CD4-positive, alpha-beta T cell treated with Interleukin-4 for 1 hour (primary cell): ENCODE measurements at regions not wholly inside any gene's neighbourhood (a gene's known extent, or its start where the extent isn't known, plus 50 kb on each side); places are given as distances from the start of the nearest gene placed in this dataset.
"Not testable (repeated sequence)": the region's sequence is repeated elsewhere in the genome, so short reads cannot be mapped to it uniquely, and the experiment has no call there.

ENCODE experiments used
- DNase-seq, 2 donors: peaks; one replicate each; pipeline ENCODE4 v3.0.0-alpha.2; 2020 to 2022

DNA sequence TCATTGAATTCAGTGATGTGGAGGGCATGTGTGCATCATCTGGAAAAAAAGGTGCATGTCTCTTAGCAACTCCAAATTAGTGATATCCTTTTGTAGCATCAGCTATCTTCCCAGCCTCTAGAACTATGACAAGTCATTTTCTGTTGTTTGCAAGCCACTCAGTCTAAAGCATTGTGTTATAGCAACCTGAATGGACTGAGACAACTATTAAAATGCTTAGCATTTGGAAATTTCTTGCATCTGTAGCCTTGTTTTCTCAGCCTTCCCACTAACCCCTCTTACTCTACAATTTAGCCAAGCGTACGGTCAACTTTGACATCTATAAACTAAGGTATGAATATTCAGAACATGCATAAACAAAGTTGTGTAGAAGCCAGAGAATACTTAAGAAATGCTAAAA is 777.1 kb upstream of the CDH18 start:
- DNase-seq, result not testable (repeated sequence)

GRCh38 chr5:20759459-20759858 is 771.5 kb upstream of the CDH18 start:
- DNase-seq, result not testable (repeated sequence)

- not testable (repeated sequence) for DNase-seq
Measured at GRCh38 chr5:20752179-20752578, 764.2 kb upstream of the CDH18 start.

DNA sequence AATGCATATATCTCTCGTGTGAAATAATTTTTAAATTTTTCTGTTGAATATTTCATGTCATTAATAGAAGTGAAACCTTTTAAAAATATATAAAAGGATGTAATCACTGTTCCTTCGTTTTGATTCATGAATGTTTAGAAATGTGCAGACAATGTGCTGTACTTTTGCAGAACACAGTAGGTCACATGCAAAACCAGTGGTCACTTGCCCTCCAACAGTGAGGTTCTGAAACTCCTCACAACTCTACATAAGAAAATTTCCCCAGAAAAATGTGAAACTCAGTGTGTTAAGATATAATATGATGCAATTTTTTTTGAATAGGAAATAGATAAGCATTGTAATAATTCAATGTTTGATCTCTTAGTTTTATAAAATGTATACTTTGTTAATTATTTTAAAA is 747.7 kb upstream of the CDH18 start:
- DNase-seq, result not testable (repeated sequence)

GRCh38 chr5:20732223-20732622 is 744.2 kb upstream of the CDH18 start:
- not testable (repeated sequence) for DNase-seq

DNA sequence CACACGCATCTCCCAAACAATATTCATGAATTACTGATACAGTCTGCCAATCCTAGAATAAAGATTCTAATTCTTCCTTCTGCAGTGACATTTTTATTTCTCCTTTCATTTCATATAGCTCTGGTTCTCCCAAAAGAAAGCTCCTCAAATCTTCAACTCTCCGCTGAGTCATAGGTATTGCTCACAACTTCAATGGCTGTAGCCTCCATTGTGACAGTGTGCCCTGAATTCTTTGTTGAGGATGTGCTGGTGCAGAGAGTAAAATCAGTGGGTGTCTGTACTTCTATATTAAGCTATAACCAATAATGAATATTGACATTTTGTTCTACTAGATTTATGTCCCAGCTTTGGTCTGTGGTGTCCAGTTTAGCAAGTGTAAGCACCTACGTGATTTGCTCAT is 733.3 kb upstream of the CDH18 start:
- not testable (repeated sequence) for DNase-seq

DNA sequence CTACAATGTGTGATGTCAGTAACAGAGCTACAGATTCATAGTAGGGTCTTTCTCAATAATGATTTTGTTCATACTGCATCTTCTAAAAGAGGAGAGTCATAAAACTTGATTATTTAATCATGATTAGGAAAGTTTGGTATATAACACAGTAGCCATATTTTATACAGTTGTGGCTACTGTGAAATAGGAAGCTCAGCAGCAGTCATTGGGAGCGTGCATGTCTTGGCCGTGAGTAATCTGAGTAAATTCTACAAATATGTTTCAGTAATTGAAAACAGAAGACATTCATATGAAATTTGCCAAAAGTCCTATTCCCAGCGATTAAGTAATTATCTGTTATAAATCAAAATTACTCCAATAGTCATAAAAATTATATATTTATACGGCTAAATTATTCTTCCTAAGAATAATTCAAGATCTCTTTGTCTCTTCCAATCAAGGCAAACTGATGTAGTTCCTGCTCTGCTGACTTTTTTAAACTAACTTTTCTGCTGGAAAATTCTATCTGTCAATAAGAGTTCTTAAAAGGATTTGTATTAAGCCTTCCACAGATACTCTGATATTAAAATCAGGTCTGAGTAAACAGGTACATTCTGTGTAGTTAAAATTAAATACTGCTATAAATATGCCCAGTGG is 723.6 kb upstream of the CDH18 start:
- DNase-seq, result not testable (repeated sequence)

- not testable (repeated sequence) for DNase-seq
Measured at GRCh38 chr5:20707634-20708033, 719.6 kb upstream of the CDH18 start.

DNA sequence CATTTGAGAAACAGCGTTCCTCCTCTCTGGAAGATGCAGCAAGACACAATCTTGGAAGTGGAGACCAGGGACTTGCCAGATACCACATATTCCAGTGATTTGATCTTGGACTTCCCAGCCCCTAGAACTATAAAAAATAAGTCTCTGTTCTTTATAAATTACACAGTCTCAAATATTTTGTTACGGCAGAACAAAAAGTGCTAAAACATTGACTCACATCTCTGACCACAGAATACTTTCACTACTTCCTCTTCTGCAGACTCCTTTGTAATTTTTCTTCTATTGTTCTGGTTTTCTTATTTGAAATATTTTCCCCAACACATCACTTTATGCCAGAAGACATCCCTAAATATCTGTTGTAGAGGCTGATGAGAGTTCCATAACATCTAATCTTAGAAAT is 706.1 kb upstream of the CDH18 start:
- no peak for DNase-seq

GRCh38 chr5:20692913-20693312 is 704.9 kb upstream of the CDH18 start:
- no peak for DNase-seq

DNA sequence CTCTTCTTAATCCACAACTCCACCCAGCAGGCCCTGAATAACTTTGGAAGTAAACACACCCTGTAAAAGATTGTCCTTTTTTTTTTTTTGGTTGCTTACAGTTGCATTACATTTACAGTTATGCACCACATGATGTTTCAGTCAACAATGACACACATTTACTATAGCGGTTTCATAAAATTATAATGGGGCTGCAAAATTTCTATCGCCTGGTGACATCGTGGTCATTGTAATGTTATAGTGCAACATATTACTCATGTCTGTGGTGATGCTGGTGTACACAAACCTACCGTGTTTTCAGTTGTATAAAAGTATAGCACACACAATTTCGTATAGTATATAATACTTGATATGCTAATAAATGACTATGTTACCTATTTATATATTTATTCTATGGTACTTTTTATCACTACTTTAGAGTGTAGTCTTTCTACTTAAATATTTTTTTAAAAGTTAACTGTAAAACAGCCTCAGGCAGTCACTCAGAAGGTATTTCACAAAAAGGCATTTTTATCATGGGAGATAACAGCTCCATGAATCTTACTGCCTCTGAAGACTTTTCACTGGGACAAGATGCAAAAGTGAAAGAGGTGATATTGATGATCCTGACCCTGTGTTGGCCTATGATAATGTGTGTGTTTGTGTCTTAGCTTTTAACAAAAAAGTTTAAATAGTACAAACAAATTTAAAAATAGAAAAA is 695.4 kb upstream of the CDH18 start:
- no peak for DNase-seq

GRCh38 chr5:20680718-20681302 is 692.8 kb upstream of the CDH18 start:
- no peak for DNase-seq

DNA sequence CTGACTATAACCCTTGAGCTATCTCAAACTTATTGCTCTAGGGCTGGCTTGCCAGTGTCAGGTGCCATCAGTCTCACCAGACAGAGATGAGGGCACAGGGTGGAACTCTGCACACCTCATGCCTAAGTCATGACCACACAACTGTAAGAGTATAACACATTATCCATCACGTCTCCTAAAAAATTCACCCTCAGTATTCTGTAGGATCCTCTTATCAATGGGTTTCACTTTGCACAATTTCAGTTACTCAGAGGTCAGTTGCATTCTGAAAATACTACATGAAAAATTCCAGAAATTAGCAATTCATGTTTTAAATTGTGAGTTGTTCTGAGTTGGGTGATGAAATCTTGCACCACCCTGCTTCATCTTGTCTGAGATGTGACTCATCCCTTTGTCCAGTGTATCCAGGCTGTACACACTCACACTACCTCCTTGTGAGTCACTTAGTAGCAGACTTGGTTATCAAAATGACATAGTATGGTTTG is 690.9 kb upstream of the CDH18 start:
- no peak for DNase-seq

DNA sequence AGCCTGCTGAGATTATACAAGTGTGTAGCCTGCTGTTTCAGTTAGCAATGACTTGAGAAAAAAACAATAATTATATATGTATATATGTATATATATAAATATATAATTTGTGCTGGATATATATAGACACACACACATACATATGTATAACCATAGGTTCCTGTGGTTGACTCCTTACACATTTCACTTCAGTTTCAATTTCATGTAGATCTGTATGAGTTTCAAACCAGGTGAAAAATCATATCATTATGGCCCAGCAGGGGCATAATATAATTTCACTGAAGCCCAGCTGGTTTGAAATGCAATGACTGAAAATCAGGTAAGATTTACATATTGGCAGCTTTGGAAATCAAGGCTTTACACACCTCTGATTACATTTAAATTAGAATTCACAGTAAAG is 690.4 kb upstream of the CDH18 start:
- no peak for DNase-seq

DNA sequence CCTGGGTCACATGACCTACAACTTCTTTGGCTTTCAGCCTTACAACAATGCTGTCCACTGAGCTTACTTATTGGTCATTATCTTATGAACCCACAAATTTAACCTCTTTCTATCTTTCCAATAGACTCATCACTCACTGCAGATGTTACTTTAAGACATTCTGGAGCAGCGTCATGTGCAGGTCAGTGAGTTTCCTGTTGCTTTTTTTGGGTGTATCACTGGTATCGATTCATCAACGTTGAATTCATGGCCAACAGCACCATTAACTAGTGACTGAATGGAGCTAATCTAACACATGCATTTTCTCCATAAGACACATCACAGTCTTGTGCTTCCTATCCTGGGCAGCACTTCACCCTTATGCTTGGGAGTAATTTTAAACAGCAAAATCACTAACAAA is 672.6 kb upstream of the CDH18 start:
- no peak for DNase-seq

DNA sequence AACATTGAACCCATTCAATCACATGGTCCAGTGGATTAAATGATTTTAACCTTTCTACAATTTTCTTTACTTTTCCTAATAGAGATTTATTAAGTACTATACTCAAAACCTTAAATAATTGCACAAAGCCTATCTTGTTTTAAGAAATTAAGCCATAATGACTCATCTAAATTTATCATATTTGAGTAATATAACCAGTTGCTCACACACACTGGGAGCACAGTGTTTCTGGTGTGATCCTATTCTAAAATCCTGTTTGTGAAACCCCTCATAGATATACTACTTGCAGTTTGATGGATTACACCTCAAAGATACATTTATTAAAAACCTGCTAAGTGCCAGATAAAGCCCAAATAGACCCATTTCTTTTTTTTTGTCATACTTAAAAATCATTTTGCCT is 668.3 kb upstream of the CDH18 start:
- DNase-seq, result no peak

GRCh38 chr5:20655211-20655610 is 667.2 kb upstream of the CDH18 start:
- DNase-seq, result no peak

- DNase-seq, result no peak
Measured at GRCh38 chr5:20654746-20655145, 666.7 kb upstream of the CDH18 start.

DNA sequence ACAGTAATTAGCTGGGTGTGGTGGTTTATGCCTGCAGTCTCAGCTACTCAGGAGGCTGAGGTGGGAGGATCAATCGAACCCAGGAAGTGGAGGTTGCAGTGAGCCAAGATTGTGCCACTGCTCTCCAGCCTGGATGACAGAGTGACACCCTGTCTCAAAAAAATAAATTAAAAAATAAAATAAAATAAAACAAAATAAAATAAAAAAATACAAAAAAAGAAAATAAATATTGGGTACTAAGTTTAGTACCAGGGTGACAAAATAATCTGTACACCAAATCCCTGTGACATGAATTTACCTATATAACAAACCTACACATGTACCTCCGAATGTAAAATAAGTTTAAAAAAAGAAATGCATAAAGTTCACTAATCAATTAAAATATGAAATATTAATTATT is 666.0 kb upstream of the CDH18 start:
- DNase-seq, result no peak

- no peak for DNase-seq
Measured at GRCh38 chr5:20649966-20650365, 662.0 kb upstream of the CDH18 start.

DNA sequence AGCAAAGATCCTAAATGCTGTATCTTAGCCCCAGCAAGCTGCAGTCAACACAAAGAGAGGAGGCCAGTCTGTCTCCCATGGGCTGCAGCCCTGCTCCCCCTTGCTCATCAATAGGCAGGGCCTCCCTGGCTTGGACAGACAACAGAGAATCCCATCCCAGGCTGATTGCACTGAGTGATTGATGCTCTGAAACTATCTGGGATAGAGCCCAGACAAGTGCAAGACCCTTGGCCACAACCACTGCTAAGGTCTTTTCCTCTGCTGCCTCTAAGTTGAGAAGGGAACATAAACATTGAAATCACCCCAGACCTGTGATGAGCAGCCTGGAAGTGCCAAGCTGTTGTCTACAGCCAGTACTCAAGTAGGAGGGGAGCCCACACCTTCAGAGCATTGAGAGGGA is 661.0 kb upstream of the CDH18 start:
- DNase-seq, result no peak

- no peak for DNase-seq
Measured at GRCh38 chr5:20636686-20637085, 648.7 kb upstream of the CDH18 start.

DNA sequence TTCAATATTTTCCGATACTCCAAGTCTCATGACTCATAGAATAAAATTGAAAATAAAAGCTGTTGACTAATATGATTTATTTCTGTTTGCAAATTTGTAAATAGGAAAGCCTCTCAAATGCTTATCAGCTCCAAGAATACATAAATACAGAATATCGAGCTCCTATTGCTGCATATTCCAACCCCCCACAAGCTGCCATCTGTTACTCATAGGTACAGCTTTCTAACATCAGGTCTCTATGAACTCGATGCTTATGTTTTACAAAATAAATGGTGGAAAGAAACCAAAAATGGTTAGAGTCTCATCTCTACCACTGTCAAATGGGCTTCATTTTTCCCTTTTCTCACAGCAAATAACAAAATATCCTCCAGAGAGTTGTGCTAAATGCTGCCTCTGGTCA is 631.6 kb upstream of the CDH18 start:
- DNase-seq, result no peak

- no peak for DNase-seq
Measured at GRCh38 chr5:20618340-20618739, 630.3 kb upstream of the CDH18 start.
